Ovary (tissue), 3 donors: ENCODE measurements at regions not wholly inside any gene's neighbourhood (a gene's known extent, or its start where the extent isn't known, plus 50 kb on each side); places are given as distances from the start of the nearest gene placed in this dataset.

Experiments
- CTCF ChIP-seq, 3 donors: fragments of 450-650 bp in 2 of 3; fragments of 200-600 bp in 1 of 3; IDR thresholded peaks; one replicate each; pipeline versions ENCODE4 v1.5.1 to v1.8.0; 2016 to 2022; ENCODE audit warnings: antibody characterized with exemption in 3 of 3, mild to moderate bottlenecking in 1 of 3
- POLR2A ChIP-seq: fragments of 450-650 bp; IDR thresholded peaks from one replicate; pipeline ENCODE4 v1.6.1; 2017; ENCODE audit warnings: antibody characterized with exemption, mild to moderate bottlenecking, moderate library complexity
- donor health status: DM: no; HTN: no; CAD: no.

- TF ChIP-seq CTCF (IDR thresholded peaks at IDR 0.05) (no peak), POLR2A (no peak)
These were observed 1287.8 kb upstream of the CDH8 start for GRCh38 chr16:63323722-63324705.
